HEK293T (cell line): ENCODE measurements at regions not wholly inside any gene's neighbourhood (a gene's known extent, or its start where the extent isn't known, plus 50 kb on each side); places are given as distances from the start of the nearest gene placed in this dataset.

Source experiments
- CTCF ChIA-PET: fragments of 350-600 bp; formaldehyde crosslinking; extraction: SDS; loops from one replicate; lab custom pipeline; 2021; ENCODE audit warnings: antibody characterized with exemption, inconsistent platforms; lab: Yijun Ruan, JAX
- POLR2A ChIA-PET: fragments of 350-600 bp; formaldehyde crosslinking; extraction: SDS; loops from one replicate; lab custom pipeline; 2020; ENCODE audit warnings: antibody characterized with exemption, inconsistent platforms; lab: Yijun Ruan, JAX
- DNase-seq: peaks from one replicate; pipeline ENCODE4 v3.0.0; 2012; ENCODE audit warnings: mixed read lengths; ENCODE audit errors: extremely low spot score
- ARNT ChIP-seq: fragments of 450-650 bp; IDR thresholded peaks from 2 replicates; pipeline ENCODE4 v1.6.1; 2017; ENCODE audit warnings: mild to moderate bottlenecking
- BHLHE40 ChIP-seq: fragments of 450-650 bp; IDR thresholded peaks from 2 replicates; pipeline ENCODE4 v1.6.1; 2016; ENCODE audit warnings: mild to moderate bottlenecking, moderate library complexity, borderline replicate concordance
- CTBP1 ChIP-seq: fragments of 450-650 bp; IDR thresholded peaks from 2 replicates; pipeline ENCODE4 v1.6.1; 2016; ENCODE audit warnings: borderline replicate concordance
- ELF4 ChIP-seq: fragments of 450-650 bp; IDR thresholded peaks from 2 replicates; pipeline ENCODE4 v1.6.1; 2017; ENCODE audit warnings: antibody characterized with exemption
- FOXA1 ChIP-seq: fragments of 450-650 bp; IDR thresholded peaks from 2 replicates; pipeline ENCODE4 v1.6.1; 2016; ENCODE audit warnings: mild to moderate bottlenecking
- FOXK2 ChIP-seq: fragments of 450-650 bp; IDR thresholded peaks from 2 replicates; pipeline ENCODE4 v1.6.1; 2016; ENCODE audit warnings: mild to moderate bottlenecking
- FOXM1 ChIP-seq: fragments of 450-650 bp; IDR thresholded peaks from 2 replicates; pipeline ENCODE4 v1.6.1; 2017; ENCODE audit warnings: mild to moderate bottlenecking, borderline replicate concordance
- HDGF ChIP-seq: fragments of 450-650 bp; IDR thresholded peaks from 2 replicates; pipeline ENCODE4 v1.6.1; 2017; ENCODE audit warnings: antibody characterized with exemption, borderline replicate concordance
- L3MBTL2 ChIP-seq: fragments of 450-650 bp; conservative IDR thresholded peaks from 2 replicates; pipeline ENCODE4 v1.6.1; 2016; ENCODE audit warnings: mild to moderate bottlenecking
- LEF1 ChIP-seq: fragments of 450-650 bp; IDR thresholded peaks from 2 replicates; pipeline ENCODE4 v1.6.1; 2017; ENCODE audit warnings: mild to moderate bottlenecking, borderline replicate concordance
- NFRKB ChIP-seq: fragments of 450-650 bp; IDR thresholded peaks from 2 replicates; pipeline ENCODE4 v1.6.1; 2016; ENCODE audit warnings: mild to moderate bottlenecking, moderate library complexity
- PKNOX1 ChIP-seq: fragments of 450-650 bp; IDR thresholded peaks from 2 replicates; pipeline ENCODE4 v1.6.1; 2016
- SP1 ChIP-seq: fragments of 450-650 bp; IDR thresholded peaks from 2 replicates; pipeline ENCODE4 v1.6.1; 2017
- SUZ12 ChIP-seq: fragments of 450-650 bp; IDR thresholded peaks from 2 replicates; pipeline ENCODE4 v1.6.1; 2016; ENCODE audit warnings: mild to moderate bottlenecking
- TARDBP ChIP-seq: fragments of 450-650 bp; IDR thresholded peaks from 2 replicates; pipeline ENCODE4 v1.6.1; 2016
- ZNF384 ChIP-seq: fragments of 450-650 bp; IDR thresholded peaks from 2 replicates; pipeline ENCODE4 v1.6.1; 2016

- TF ChIP-seq HDGF (no peak), FOXM1 (no peak), ARNT (no peak), ELF4 (no peak), SP1 (no peak), PKNOX1 (no peak), BHLHE40 (no peak), L3MBTL2 (no peak), NFRKB (no peak), TARDBP (no peak)
- ChIA-PET CTCF (interaction anchor here (0.7 kb wide), 1 partner anchor 52 kb away, joined by 3 read pairs; no protein-coding TSS in a partner anchor), POLR2A (no interaction called here)
- DNase-seq = no peak
Measured at GRCh38 chr1:79959635-79960034, 953.1 kb upstream of the ADGRL4 start.

- POLR2A ChIA-PET = no interaction called here
- TF ChIP-seq L3MBTL2 = no peak
- no peak for TF ChIP-seq BHLHE40
- no peak for TF ChIP-seq NFRKB
- TF ChIP-seq ARNT = no peak
- no peak for TF ChIP-seq FOXM1
- TF ChIP-seq SUZ12 = no peak
- no peak for TF ChIP-seq PKNOX1
- TF ChIP-seq HDGF = no peak
- no peak for TF ChIP-seq CTBP1
- no peak for TF ChIP-seq ZNF384
- TF ChIP-seq SP1 = no peak
- no peak for TF ChIP-seq FOXK2
- no peak for TF ChIP-seq ELF4
- no peak for TF ChIP-seq TARDBP
- no peak for TF ChIP-seq LEF1
- TF ChIP-seq FOXA1 = no peak
- no peak for DNase-seq
- CTCF ChIA-PET = no interaction called here
Measured at GRCh38 chr1:79955966-79956365, 949.4 kb upstream of the ADGRL4 start.

- DNase-seq = no peak
- no peak for TF ChIP-seq FOXM1
- no peak for TF ChIP-seq HDGF
- no peak for TF ChIP-seq SP1
- TF ChIP-seq ELF4 = no peak
- no peak for TF ChIP-seq SUZ12
- no peak for TF ChIP-seq L3MBTL2
- TF ChIP-seq BHLHE40 = no peak
- TF ChIP-seq PKNOX1 = no peak
- no peak for TF ChIP-seq FOXK2
- no peak for TF ChIP-seq FOXA1
- no peak for TF ChIP-seq LEF1
- TF ChIP-seq CTBP1 = no peak
- no peak for TF ChIP-seq ARNT
- no peak for TF ChIP-seq TARDBP
- no peak for TF ChIP-seq NFRKB
- no peak for TF ChIP-seq ZNF384
- ChIA-PET CTCF (no interaction called here), POLR2A (no interaction called here)
Measured at GRCh38 chr1:79950511-79950910, 944.0 kb upstream of the ADGRL4 start.

- ChIA-PET CTCF (no interaction called here), POLR2A (no interaction called here)
- no peak for DNase-seq
- no peak for TF ChIP-seq FOXA1
- TF ChIP-seq NFRKB = no peak
- no peak for TF ChIP-seq CTBP1
Measured at GRCh38 chr1:79945391-79945790, 938.9 kb upstream of the ADGRL4 start.

- POLR2A ChIA-PET = no interaction called here
- CTCF ChIA-PET = no interaction called here
- no peak for DNase-seq
- no peak for TF ChIP-seq FOXK2
- TF ChIP-seq SUZ12 = no peak
- no peak for TF ChIP-seq SP1
- TF ChIP-seq PKNOX1 = no peak
- no peak for TF ChIP-seq ELF4
- no peak for TF ChIP-seq CTBP1
- no peak for TF ChIP-seq BHLHE40
- TF ChIP-seq ZNF384 = no peak
- TF ChIP-seq FOXA1 = no peak
- no peak for TF ChIP-seq TARDBP
- no peak for TF ChIP-seq HDGF
- TF ChIP-seq NFRKB = no peak
- TF ChIP-seq ARNT = no peak
- no peak for TF ChIP-seq FOXM1
- no peak for TF ChIP-seq L3MBTL2
Measured at GRCh38 chr1:79929356-79929755, 922.8 kb upstream of the ADGRL4 start.

GRCh38 chr1:79928901-79929300 is 922.4 kb upstream of the ADGRL4 start:
- ChIA-PET POLR2A (no interaction called here), CTCF (no interaction called here)
- TF ChIP-seq LEF1 = no peak
- TF ChIP-seq L3MBTL2 = no peak
- no peak for TF ChIP-seq ELF4
- no peak for TF ChIP-seq ZNF384
- no peak for DNase-seq
